ENCODE measurements at regions not wholly inside any gene's neighbourhood (a gene's known extent, or its start where the extent isn't known, plus 50 kb on each side); places are given as distances from the start of the nearest gene placed in this dataset.

GRCh38 chr2:120958623-120959366 lies 223.1 kb downstream of the GLI2 start:
- no peak for DNase-seq

GRCh38 chr2:120959426-120959825 lies 223.8 kb downstream of the GLI2 start:
- DNase-seq = no peak

GRCh38 chr2:120960770-120961366 lies 225.2 kb downstream of the GLI2 start:
- no peak for DNase-seq

GRCh38 chr2:120961396-120961795 lies 225.7 kb downstream of the GLI2 start:
- DNase-seq = no peak

GRCh38 chr2:120963997-120964705 lies 228.5 kb downstream of the GLI2 start:
- DNase-seq = no peak

- DNase-seq = no peak
These were observed 229.2 kb downstream of the GLI2 start for GRCh38 chr2:120964819-120965218.

- DNase-seq = no peak
These were observed 231.0 kb downstream of the GLI2 start for GRCh38 chr2:120966510-120967254.

- DNase-seq = no peak
These were observed 232.8 kb downstream of the GLI2 start for GRCh38 chr2:120968307-120969015.

- no peak for DNase-seq
These were observed 234.1 kb downstream of the GLI2 start for GRCh38 chr2:120969613-120970355.

GRCh38 chr2:120971866-120972265 lies 236.2 kb downstream of the GLI2 start:
- no peak for DNase-seq

- DNase-seq = no peak
These were observed 236.6 kb downstream of the GLI2 start for GRCh38 chr2:120972286-120972685.

GRCh38 chr2:120973196-120973595 lies 237.5 kb downstream of the GLI2 start:
- DNase-seq = no peak

GRCh38 chr2:120974950-120975349 lies 239.3 kb downstream of the GLI2 start:
- no peak for DNase-seq

GRCh38 chr2:120976501-120977307 lies 241.0 kb downstream of the GLI2 start:
- no peak for DNase-seq

- no peak for DNase-seq
These were observed 242.1 kb downstream of the GLI2 start for GRCh38 chr2:120977582-120978358.

GRCh38 chr2:120978359-120979050 lies 242.8 kb downstream of the GLI2 start:
- no peak for DNase-seq

GRCh38 chr2:120979398-120979797 lies 243.7 kb downstream of the GLI2 start:
- DNase-seq = no peak

GRCh38 chr2:120979921-120980320 lies 244.3 kb downstream of the GLI2 start:
- no peak for DNase-seq

- no peak for DNase-seq
These were observed 245.8 kb downstream of the GLI2 start for GRCh38 chr2:120981443-120981842.
